HEK293 (cell line): ENCODE measurements at regions not wholly inside any gene's neighbourhood (a gene's known extent, or its start where the extent isn't known, plus 50 kb on each side); places are given as distances from the start of the nearest gene placed in this dataset.

Experiments
- CTCF ChIA-PET: fragments of 350-600 bp; formaldehyde crosslinking; extraction: SDS; loops from one replicate; lab custom pipeline; 2021; ENCODE audit warnings: antibody characterized with exemption; lab: Yijun Ruan, JAX
- POLR2A ChIA-PET: fragments of 300-600 bp; formaldehyde crosslinking; extraction: SDS; loops from one replicate; lab custom pipeline; 2020; ENCODE audit warnings: antibody characterized with exemption, inconsistent platforms; lab: Yijun Ruan, JAX
- H3K27ac ChIP-seq: fragments of 200-500 bp; sonication (Bioruptor generic); 2 replicates; pipeline ENCODE4 v1.5.1; 2014; ENCODE audit warnings: low read depth, low read length, control low read depth, inconsistent platforms; ENCODE audit errors: extremely low read depth
- H3K36me3 ChIP-seq, 2 experiments: fragments of 200-500 bp in 1 of 2; sonication (Bioruptor generic) in 1 of 2; 1 replicate in 1 of 2; 2 replicates in 1 of 2; pipeline ENCODE4 v1.5.1; 2014 to 2017; ENCODE audit warnings: inconsistent platforms in 2 of 2, low read length in 2 of 2; ENCODE audit not compliant: control insufficient read depth in 2 of 2, insufficient read depth in 1 of 2
- H3K4me1 ChIP-seq: fragments of 200-500 bp; sonication (Bioruptor generic); 2 replicates; pipeline ENCODE4 v1.5.1; 2014; ENCODE audit warnings: mild to moderate bottlenecking, low read length, inconsistent platforms; ENCODE audit not compliant: control insufficient read depth, insufficient read depth
- H3K4me3 ChIP-seq: 2 replicates; pipeline ENCODE4 v1.5.1; 2011; ENCODE audit warnings: low read depth, mild to moderate bottlenecking, control low read depth, low read length, moderate library complexity
- H3K9me3 ChIP-seq: fragments of 200-500 bp; sonication (Bioruptor generic); 2 replicates; pipeline ENCODE4 v1.5.1; 2014; ENCODE audit warnings: low read depth, low read length, inconsistent platforms; ENCODE audit not compliant: control insufficient read depth, insufficient read depth
- MYNN ChIP-seq: fragments of 450-650 bp; formaldehyde crosslinking; IDR thresholded peaks from 2 replicates; pipeline ENCODE4 v1.5.1; 2016; ENCODE audit warnings: missing biosample characterization, missing genetic modification characterization, borderline replicate concordance
- PRDM10 ChIP-seq: fragments of 450-650 bp; formaldehyde crosslinking; IDR thresholded peaks from 2 replicates; pipeline ENCODE4 v1.5.1; 2016; ENCODE audit warnings: missing biosample characterization, missing genetic modification characterization
- ZNF10 ChIP-seq: fragments of 450-650 bp; formaldehyde crosslinking; IDR thresholded peaks from 2 replicates; pipeline ENCODE4 v1.5.1; 2017; ENCODE audit warnings: missing biosample characterization, missing genetic modification characterization
- ZNF114 ChIP-seq: fragments of 450-650 bp; formaldehyde crosslinking; IDR thresholded peaks from 2 replicates; pipeline ENCODE4 v1.5.0; 2017; ENCODE audit warnings: missing biosample characterization, missing genetic modification characterization
- ZNF18 ChIP-seq: fragments of 450-650 bp; formaldehyde crosslinking; IDR thresholded peaks from 2 replicates; pipeline ENCODE4 v1.5.1; 2016; ENCODE audit warnings: missing biosample characterization, missing genetic modification characterization
- ZNF26 ChIP-seq: fragments of 450-650 bp; formaldehyde crosslinking; IDR thresholded peaks from 2 replicates; pipeline ENCODE4 v1.5.1; 2016; ENCODE audit warnings: missing biosample characterization, missing genetic modification characterization
- ZNF518A ChIP-seq: fragments of 450-650 bp; formaldehyde crosslinking; conservative IDR thresholded peaks from 2 replicates; pipeline ENCODE4 v1.5.1; 2016; ENCODE audit warnings: low read depth, missing biosample characterization, missing genetic modification characterization
- ZNF561 ChIP-seq: fragments of 450-650 bp; IDR thresholded peaks from 2 replicates; pipeline ENCODE4 v1.5.1; 2018; ENCODE audit warnings: missing biosample characterization, missing genetic modification characterization, borderline replicate concordance
- ZNF585B ChIP-seq: fragments of 450-650 bp; formaldehyde crosslinking; IDR thresholded peaks from 2 replicates; pipeline ENCODE4 v1.5.1; 2016; ENCODE audit warnings: missing biosample characterization, missing genetic modification characterization
- ZNF843 ChIP-seq: fragments of 450-650 bp; formaldehyde crosslinking; IDR thresholded peaks from 2 replicates; pipeline ENCODE4 v1.5.1; 2016; ENCODE audit warnings: missing biosample characterization, missing genetic modification characterization
- ZSCAN18 ChIP-seq: fragments of 450-650 bp; formaldehyde crosslinking; IDR thresholded peaks from 2 replicates; pipeline ENCODE4 v1.5.1; 2016; ENCODE audit warnings: missing biosample characterization, missing genetic modification characterization
- ZSCAN23 ChIP-seq: fragments of 450-650 bp; formaldehyde crosslinking; IDR thresholded peaks from 2 replicates; pipeline ENCODE4 v1.5.1; 2016; ENCODE audit warnings: missing biosample characterization, missing genetic modification characterization

- H3K4me3 ChIP-seq = no peak overlapping the region
- ChIA-PET POLR2A (no interaction called here), CTCF (no interaction called here)
- TF ChIP-seq ZNF18 (tag by site-specific recombination) (no peak), ZNF585B (tag by site-specific recombination) (peak; percentile 73)
- no peaks in the 10 kb centered on the region for H3K9me3 ChIP-seq
- H3K4me1 ChIP-seq = no peaks in the 10 kb centered on the region
- no peak overlapping the region for H3K27ac ChIP-seq
- H3K36me3 ChIP-seq = no peaks in the 10 kb centered on the region
Observed at GRCh38 chr18:68072744-68073143, 556.2 kb upstream of the DSEL start.

- CTCF ChIA-PET = no interaction called here
- TF ChIP-seq ZNF843 (tag by site-specific recombination) (no peak), ZNF114 (tag by site-specific recombination) (no peak), ZNF585B (tag by site-specific recombination) (no peak), MYNN (tag by site-specific recombination) (no peak), ZSCAN18 (tag by site-specific recombination) (no peak), ZNF561 (tag by site-specific recombination) (no peak), ZNF10 (no peak), PRDM10 (tag by site-specific recombination) (no peak), ZSCAN23 (tag by site-specific recombination) (no peak)
Observed at GRCh38 chr18:68060871-68061270, 544.4 kb upstream of the DSEL start.

GRCh38 chr18:68056936-68057335 lies 540.4 kb upstream of the DSEL start:
- Histone ChIP-seq H3K36me3 (no peaks in the 10 kb centered on the region), H3K4me1 (no peaks in the 10 kb centered on the region), H3K27ac (no peak overlapping the region), H3K9me3 (no peaks in the 10 kb centered on the region), H3K4me3 (no peak overlapping the region)
- POLR2A ChIA-PET = no interaction called here
- CTCF ChIA-PET = no interaction called here
- no peak for TF ChIP-seq ZNF518A (tag by site-specific recombination)
- TF ChIP-seq ZNF26 = no peak

More at GRCh38 chr18:68060871-68061270, 544.4 kb upstream of the DSEL start:
- POLR2A ChIA-PET = no interaction called here
- Histone ChIP-seq H3K27ac (no peak overlapping the region), H3K4me3 (no peak overlapping the region), H3K9me3 (no peaks in the 10 kb centered on the region), H3K4me1 (no peaks in the 10 kb centered on the region), H3K36me3 (no peaks in the 10 kb centered on the region)
